Cardiac muscle cell (in vitro differentiated cells and primary cell): ENCODE measurements at regions not wholly inside any gene's neighbourhood (a gene's known extent, or its start where the extent isn't known, plus 50 kb on each side); places are given as distances from the start of the nearest gene placed in this dataset.

Experiments used
- DNase-seq, 2 donors: peaks; one replicate each; pipeline versions ENCODE4 v3.0.0 to v3.0.0-alpha.2; 2010 to 2017; ENCODE audit warnings: low read depth in 1 of 2, low spot score in 1 of 2
- H3K27ac ChIP-seq: fragments of 200-600 bp; sonication (generic); 2 replicates; pipeline ENCODE4 v1.5.1; 2016
- H3K27me3 ChIP-seq: fragments of 200-600 bp; sonication (generic); 2 replicates; pipeline ENCODE4 v1.6.0; 2016; ENCODE audit warnings: control low read depth
- H3K36me3 ChIP-seq: fragments of 200-600 bp; sonication (generic); 2 replicates; pipeline ENCODE4 v1.5.1; 2016; ENCODE audit warnings: control low read depth
- H3K4me1 ChIP-seq: fragments of 200-600 bp; sonication (generic); 2 replicates; pipeline ENCODE4 v1.8.1; 2017; ENCODE audit warnings: low read depth, mild to moderate bottlenecking, mixed run types
- H3K4me3 ChIP-seq: fragments of 200-600 bp; sonication (generic); 2 replicates; pipeline ENCODE4 v1.5.1; 2016; ENCODE audit warnings: mild to moderate bottlenecking
- H3K9me3 ChIP-seq: fragments of 200-600 bp; sonication (generic); 2 replicates; pipeline ENCODE4 v1.5.1; 2017; ENCODE audit warnings: low read depth, mild to moderate bottlenecking, control low read depth
- TF ChIP-seq, protein P1 (sequence below): IDR thresholded peaks from 2 replicates; pipeline ENCODE4 v1.5.1; 2012; ENCODE audit warnings: low read depth, mild to moderate bottlenecking, low read length

DNA sequence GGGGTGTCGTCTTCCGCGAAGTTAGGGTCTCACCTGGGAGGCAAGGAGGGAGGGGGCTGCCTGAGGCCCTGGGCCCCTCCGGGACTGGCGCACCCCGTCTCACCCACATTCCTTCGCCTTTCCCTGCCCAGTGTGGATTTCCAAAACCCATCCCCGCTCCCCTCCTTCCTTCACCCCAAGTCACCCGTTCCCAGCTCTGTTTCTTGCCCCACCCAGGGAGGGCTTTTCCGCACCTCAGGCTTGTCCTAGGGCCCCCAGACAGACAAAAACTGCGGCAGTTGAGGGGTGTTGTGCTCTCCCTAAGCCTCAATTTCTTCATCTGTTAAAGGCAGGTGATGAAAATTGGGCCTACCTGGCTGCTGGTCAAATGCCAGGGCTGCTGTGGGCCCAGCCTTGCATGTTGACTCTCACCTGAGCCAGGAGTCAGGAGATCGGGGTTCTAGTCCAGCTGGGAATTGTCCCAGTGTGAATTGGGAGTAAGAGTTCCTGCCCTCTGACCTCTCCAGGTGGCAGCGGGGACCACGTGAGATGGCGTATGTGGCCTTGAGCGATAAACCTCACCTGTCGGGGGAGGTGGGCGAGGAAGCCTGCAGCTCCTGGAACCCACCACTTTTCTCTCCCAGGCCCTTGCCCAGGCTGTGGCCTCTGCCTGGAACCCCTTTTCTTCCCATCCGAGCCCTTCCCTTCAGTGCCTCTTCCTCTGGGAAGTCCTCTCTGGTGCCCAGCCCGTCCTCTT is 143.4 kb upstream of the IER5L start:
- no peaks in the 10 kb centered on the region for H3K36me3 ChIP-seq
- peak overlapping the region; percentile 97 for H3K27ac ChIP-seq
- no peaks in the 10 kb centered on the region for H3K9me3 ChIP-seq
- TF ChIP-seq, protein P1, sequence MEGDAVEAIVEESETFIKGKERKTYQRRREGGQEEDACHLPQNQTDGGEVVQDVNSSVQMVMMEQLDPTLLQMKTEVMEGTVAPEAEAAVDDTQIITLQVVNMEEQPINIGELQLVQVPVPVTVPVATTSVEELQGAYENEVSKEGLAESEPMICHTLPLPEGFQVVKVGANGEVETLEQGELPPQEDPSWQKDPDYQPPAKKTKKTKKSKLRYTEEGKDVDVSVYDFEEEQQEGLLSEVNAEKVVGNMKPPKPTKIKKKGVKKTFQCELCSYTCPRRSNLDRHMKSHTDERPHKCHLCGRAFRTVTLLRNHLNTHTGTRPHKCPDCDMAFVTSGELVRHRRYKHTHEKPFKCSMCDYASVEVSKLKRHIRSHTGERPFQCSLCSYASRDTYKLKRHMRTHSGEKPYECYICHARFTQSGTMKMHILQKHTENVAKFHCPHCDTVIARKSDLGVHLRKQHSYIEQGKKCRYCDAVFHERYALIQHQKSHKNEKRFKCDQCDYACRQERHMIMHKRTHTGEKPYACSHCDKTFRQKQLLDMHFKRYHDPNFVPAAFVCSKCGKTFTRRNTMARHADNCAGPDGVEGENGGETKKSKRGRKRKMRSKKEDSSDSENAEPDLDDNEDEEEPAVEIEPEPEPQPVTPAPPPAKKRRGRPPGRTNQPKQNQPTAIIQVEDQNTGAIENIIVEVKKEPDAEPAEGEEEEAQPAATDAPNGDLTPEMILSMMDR: no peak
- no peaks in the 10 kb centered on the region for H3K27me3 ChIP-seq
- DNase-seq: no peak
- H3K4me1 ChIP-seq: peaks cover 61% of the 10 kb centered on the region
- peak overlapping the region; percentile 20 for H3K4me3 ChIP-seq

DNA sequence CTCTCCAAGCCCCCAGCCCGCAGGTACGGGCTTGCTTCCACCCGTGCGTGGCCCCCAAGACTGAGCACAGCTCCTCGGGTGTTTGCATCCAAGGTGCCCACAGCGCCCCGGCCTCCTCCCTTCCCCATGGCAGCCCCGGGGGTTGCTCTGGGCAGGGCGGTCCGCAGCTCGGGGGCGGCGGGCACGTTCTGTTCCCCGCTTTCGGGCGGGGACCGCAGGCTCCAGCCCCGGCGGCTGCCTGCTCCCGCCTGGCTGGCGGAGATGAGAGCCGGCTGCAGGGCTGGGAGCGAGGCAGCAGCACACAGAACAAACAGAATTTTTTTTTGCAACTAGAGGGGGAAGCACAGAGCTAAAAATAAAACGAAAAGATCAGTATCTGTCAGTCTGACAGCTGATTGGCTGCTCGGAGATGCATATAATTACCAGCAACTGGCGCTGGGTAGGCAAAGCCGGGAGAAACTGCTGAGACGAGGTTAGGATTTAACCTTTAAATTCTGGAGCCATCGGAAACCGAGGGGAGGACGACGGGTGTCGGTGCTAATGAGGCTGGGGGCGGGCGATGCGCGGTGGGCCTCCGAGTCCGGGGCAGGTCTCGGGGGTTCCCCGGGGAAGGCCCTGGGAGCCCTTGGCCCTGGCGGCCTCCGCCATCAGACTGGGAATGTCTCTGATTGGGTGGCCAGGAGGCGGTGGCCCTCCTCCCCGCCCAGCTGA is 142.7 kb upstream of the IER5L start:
- peak; percentile 92 to 93 for DNase-seq
- H3K9me3 ChIP-seq: no peaks in the 10 kb centered on the region
- peaks cover 61% of the 10 kb centered on the region for H3K4me1 ChIP-seq
- H3K4me3 ChIP-seq: peak overlapping the region; percentile 20
- H3K36me3 ChIP-seq: no peaks in the 10 kb centered on the region
- H3K27ac ChIP-seq: peak overlapping the region; percentile 97
- TF ChIP-seq, protein P1: peak; percentile 16
- no peaks in the 10 kb centered on the region for H3K27me3 ChIP-seq

DNA sequence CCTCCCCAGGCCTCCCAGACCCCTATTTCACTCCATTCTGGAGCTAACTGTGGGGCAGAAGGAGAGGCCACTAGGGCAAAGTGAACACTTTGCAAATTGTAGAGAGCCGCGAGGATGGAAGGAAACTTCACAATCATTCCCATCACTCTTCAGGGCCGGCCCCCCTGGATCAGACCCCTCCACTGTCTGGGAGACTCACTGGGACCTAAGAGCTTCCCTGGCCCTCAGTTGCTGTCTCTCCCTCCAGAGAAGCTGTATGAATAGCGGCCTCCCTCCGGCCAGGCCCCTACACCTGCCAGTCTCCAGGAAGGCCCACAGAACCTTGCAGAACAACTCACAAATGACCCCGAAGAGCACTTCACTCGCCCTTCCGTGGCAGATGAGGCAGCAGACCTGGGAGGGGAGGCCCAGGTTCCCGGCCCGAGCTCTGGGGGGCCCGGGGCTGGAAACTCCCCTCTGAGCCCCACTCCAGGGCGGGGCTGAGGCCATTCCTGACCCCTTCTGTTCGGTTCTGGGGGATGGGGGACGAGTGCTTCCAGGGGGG is 141.9 kb upstream of the IER5L start:
- H3K36me3 ChIP-seq: no peaks in the 10 kb centered on the region
- H3K4me3 ChIP-seq: peak overlapping the region; percentile 20
- H3K27ac ChIP-seq: peak overlapping the region; percentile 97
- peaks cover 60% of the 10 kb centered on the region for H3K4me1 ChIP-seq
- H3K27me3 ChIP-seq: no peaks in the 10 kb centered on the region
- TF ChIP-seq, protein P1: no peak
- DNase-seq: no peak
- H3K9me3 ChIP-seq: no peaks in the 10 kb centered on the region

DNA sequence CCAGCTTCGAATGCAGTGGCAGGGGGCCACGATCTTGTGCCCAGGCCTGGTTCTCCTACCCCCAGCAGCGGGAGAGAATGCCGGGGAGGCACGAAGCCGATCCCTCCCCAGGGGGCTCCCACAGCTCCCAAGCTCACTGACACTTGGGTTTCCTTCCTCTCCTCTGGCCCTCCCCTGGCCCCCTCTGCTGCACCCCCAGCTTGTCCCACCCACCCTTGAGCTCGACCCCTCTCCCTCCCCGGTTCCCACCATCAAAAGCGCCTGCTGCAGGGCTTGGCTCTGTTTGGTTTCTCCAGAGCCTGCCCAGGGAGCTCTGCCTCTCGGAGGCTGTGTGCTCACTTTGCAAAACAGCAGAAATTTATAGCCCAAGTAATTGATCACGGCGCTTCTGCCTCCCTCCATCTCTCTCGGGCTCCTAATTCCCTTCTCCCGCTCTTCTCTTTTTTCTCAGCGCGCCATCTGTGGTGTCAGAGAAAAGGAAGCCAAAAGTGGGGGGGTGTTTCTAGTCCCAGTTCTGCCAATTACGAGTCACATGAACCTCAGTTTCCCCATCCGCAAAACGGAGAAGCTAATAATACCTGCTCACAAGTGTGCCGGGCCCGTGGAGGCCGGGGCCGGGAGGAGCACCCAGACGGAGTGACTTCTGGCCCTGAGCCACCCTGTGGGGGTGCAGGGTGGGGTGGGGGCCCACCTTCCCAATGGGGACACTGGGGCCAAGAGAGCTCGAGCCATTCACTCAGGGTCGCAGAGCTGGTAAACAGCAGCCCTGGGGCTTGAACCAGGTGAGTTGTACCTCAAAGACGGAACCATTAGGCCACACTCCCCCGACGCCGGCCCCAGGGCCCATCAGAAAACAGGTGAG is 141.2 kb upstream of the IER5L start:
- no peaks in the 10 kb centered on the region for H3K36me3 ChIP-seq
- H3K27me3 ChIP-seq: no peaks in the 10 kb centered on the region
- H3K4me1 ChIP-seq: peaks cover 52% of the 10 kb centered on the region
- H3K9me3 ChIP-seq: no peaks in the 10 kb centered on the region
- no peak overlapping the region for H3K4me3 ChIP-seq
- no peak for DNase-seq
- TF ChIP-seq, protein P1: no peak
- H3K27ac ChIP-seq: peak overlapping the region; percentile 97
